A673 (cell line): ENCODE measurements at regions not wholly inside any gene's neighbourhood (a gene's known extent, or its start where the extent isn't known, plus 50 kb on each side); places are given as distances from the start of the nearest gene placed in this dataset.

ENCODE experiments used
- CTCF ChIP-seq: fragments of 300-800, 200-600 bp; sonication (generic); conservative IDR thresholded peaks from 2 replicates; pipeline ENCODE4 v1.5.1; 2017; ENCODE audit warnings: low read depth, mild to moderate bottlenecking, antibody characterized with exemption, low read length, moderate library complexity, mixed read lengths
- EZH2 ChIP-seq: fragments of 200-600 bp; sonication (generic); IDR thresholded peaks from 2 replicates; pipeline ENCODE4 v1.6.1; 2017; ENCODE audit warnings: borderline replicate concordance, low read depth, mild to moderate bottlenecking, mixed read lengths, antibody characterized with exemption, low read length; ENCODE audit not compliant: poor library complexity, severe bottlenecking

GRCh38 chr12:67759829-67760228, 111.3 kb downstream of the DYRK2 start:
- no peak for TF ChIP-seq EZH2
- TF ChIP-seq CTCF, result no peak
